ENCODE measurements at regions not wholly inside any gene's neighbourhood (a gene's known extent, or its start where the extent isn't known, plus 50 kb on each side); places are given as distances from the start of the nearest gene placed in this dataset.

- Histone ChIP-seq H3K4me1 (ENCODE audit: control insufficient read depth in 3 of 3, insufficient read depth in 3 of 3, low read length in 3 of 3) (no peaks in the 10 kb centered on the region), H3K27ac (ENCODE audit: low read depth, low read length) (no peak overlapping the region), H3K9ac (ENCODE audit: low read depth in 1 of 3, low read length in 3 of 3) (no peak overlapping the region), H3K9me3 (ENCODE audit: control insufficient read depth in 3 of 3, low read length in 3 of 3) (no peaks in the 10 kb centered on the region), H3K4me3 (ENCODE audit: low read length in 3 of 3) (no peak overlapping the region), H3K27me3 (ENCODE audit: control insufficient read depth in 3 of 3, insufficient read depth in 3 of 3, low read length in 3 of 3) (no peaks in the 10 kb centered on the region), H3K36me3 (ENCODE audit: control insufficient read depth in 3 of 3, insufficient read depth in 3 of 3, low read length in 3 of 3) (no peaks in the 10 kb centered on the region)
These were observed 1947.1 kb downstream of the OLFM4 start for GRCh38 chr13:54975676-54976075.

GRCh38 chr13:54980651-54981050 is 1952.0 kb downstream of the OLFM4 start:
- H3K4me1 ChIP-seq (ENCODE audit: control insufficient read depth in 3 of 3, insufficient read depth in 3 of 3, low read length in 3 of 3), result no peaks in the 10 kb centered on the region
- no peak overlapping the region for H3K4me3 ChIP-seq (ENCODE audit: low read length in 3 of 3)
- no peaks in the 10 kb centered on the region for H3K9me3 ChIP-seq (ENCODE audit: control insufficient read depth in 3 of 3, low read length in 3 of 3)
- no peak overlapping the region for H3K9ac ChIP-seq (ENCODE audit: low read depth in 1 of 3, low read length in 3 of 3)
- H3K27me3 ChIP-seq (ENCODE audit: control insufficient read depth in 3 of 3, insufficient read depth in 3 of 3, low read length in 3 of 3), result no peaks in the 10 kb centered on the region
- no peaks in the 10 kb centered on the region for H3K36me3 ChIP-seq (ENCODE audit: control insufficient read depth in 3 of 3, insufficient read depth in 3 of 3, low read length in 3 of 3)
- H3K27ac ChIP-seq (ENCODE audit: low read depth, low read length), result no peak overlapping the region

DNA sequence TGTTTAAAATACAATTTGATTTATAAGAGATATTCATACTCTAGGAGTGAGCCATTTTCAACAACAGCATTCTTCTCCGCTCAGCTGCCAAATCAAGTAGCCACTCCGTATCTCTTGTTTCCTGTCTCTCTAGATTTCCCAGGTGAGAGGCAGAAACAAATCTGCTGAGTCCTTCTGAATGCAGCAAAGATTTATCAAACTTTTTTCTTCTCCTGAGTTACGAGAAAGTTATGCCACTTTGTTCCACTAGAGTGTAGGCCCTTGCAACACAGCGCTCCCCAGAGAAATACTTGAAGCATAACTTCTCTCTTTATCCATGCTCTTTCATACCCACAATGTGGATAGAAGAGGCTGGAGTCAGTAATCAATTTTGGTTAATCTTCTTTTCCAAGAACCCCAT is 1960.8 kb downstream of the OLFM4 start:
- no peaks in the 10 kb centered on the region for H3K36me3 ChIP-seq (ENCODE audit: control insufficient read depth in 3 of 3, insufficient read depth in 3 of 3, low read length in 3 of 3)
- H3K9ac ChIP-seq (ENCODE audit: low read depth in 1 of 3, low read length in 3 of 3), result no peak overlapping the region
- H3K9me3 ChIP-seq (ENCODE audit: control insufficient read depth in 3 of 3, low read length in 3 of 3), result no peaks in the 10 kb centered on the region
- no peak overlapping the region for H3K4me3 ChIP-seq (ENCODE audit: low read length in 3 of 3)
- no peaks in the 10 kb centered on the region for H3K27me3 ChIP-seq (ENCODE audit: control insufficient read depth in 3 of 3, insufficient read depth in 3 of 3, low read length in 3 of 3)
- no peaks in the 10 kb centered on the region for H3K4me1 ChIP-seq (ENCODE audit: control insufficient read depth in 3 of 3, insufficient read depth in 3 of 3, low read length in 3 of 3)
- no peak overlapping the region for H3K27ac ChIP-seq (ENCODE audit: low read depth, low read length)

- Histone ChIP-seq H3K9ac (ENCODE audit: low read depth in 1 of 3, low read length in 3 of 3) (no peak overlapping the region), H3K4me3 (ENCODE audit: low read length in 3 of 3) (no peak overlapping the region), H3K27ac (ENCODE audit: low read depth, low read length) (no peak overlapping the region), H3K9me3 (ENCODE audit: control insufficient read depth in 3 of 3, low read length in 3 of 3) (no peaks in the 10 kb centered on the region), H3K4me1 (ENCODE audit: control insufficient read depth in 3 of 3, insufficient read depth in 3 of 3, low read length in 3 of 3) (no peaks in the 10 kb centered on the region), H3K36me3 (ENCODE audit: control insufficient read depth in 3 of 3, insufficient read depth in 3 of 3, low read length in 3 of 3) (no peaks in the 10 kb centered on the region), H3K27me3 (ENCODE audit: control insufficient read depth in 3 of 3, insufficient read depth in 3 of 3, low read length in 3 of 3) (no peaks in the 10 kb centered on the region)
These were observed 1970.8 kb downstream of the OLFM4 start for GRCh38 chr13:54999399-54999907.

DNA sequence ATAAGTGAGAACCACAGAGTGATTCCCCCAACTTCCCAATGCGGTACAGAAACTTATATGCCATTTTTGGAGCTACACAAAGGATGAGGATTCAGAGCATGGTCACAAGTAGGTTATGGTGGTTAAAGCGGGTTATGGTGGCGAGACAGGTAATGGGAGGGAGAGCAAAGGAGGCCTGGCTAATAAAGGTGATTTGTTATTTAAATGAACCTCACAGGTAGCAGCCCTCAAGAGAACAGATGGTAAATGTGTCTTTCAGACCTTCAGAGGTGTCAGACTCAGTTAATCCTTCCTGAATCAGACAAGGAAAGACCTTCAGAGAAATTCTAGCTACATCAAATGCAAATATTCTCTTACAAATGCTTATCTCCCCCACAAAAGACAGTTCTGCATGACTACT is 1971.4 kb downstream of the OLFM4 start:
- Histone ChIP-seq H3K27ac (ENCODE audit: low read depth, low read length) (no peak overlapping the region), H3K27me3 (ENCODE audit: control insufficient read depth in 3 of 3, insufficient read depth in 3 of 3, low read length in 3 of 3) (no peaks in the 10 kb centered on the region), H3K9ac (ENCODE audit: low read depth in 1 of 3, low read length in 3 of 3) (no peak overlapping the region)

GRCh38 chr13:55000844-55001243 is 1972.2 kb downstream of the OLFM4 start:
- Histone ChIP-seq H3K4me1 (ENCODE audit: control insufficient read depth in 3 of 3, insufficient read depth in 3 of 3, low read length in 3 of 3) (no peaks in the 10 kb centered on the region), H3K9me3 (ENCODE audit: control insufficient read depth in 3 of 3, low read length in 3 of 3) (no peaks in the 10 kb centered on the region), H3K36me3 (ENCODE audit: control insufficient read depth in 3 of 3, insufficient read depth in 3 of 3, low read length in 3 of 3) (no peaks in the 10 kb centered on the region), H3K27ac (ENCODE audit: low read depth, low read length) (no peak overlapping the region), H3K27me3 (ENCODE audit: control insufficient read depth in 3 of 3, insufficient read depth in 3 of 3, low read length in 3 of 3) (no peaks in the 10 kb centered on the region), H3K4me3 (ENCODE audit: low read length in 3 of 3) (no peak overlapping the region), H3K9ac (ENCODE audit: low read depth in 1 of 3, low read length in 3 of 3) (no peak overlapping the region)

More for the DNA sequence above, 1971.4 kb downstream of the OLFM4 start:
- Histone ChIP-seq H3K36me3 (ENCODE audit: control insufficient read depth in 3 of 3, insufficient read depth in 3 of 3, low read length in 3 of 3) (no peaks in the 10 kb centered on the region), H3K9me3 (ENCODE audit: control insufficient read depth in 3 of 3, low read length in 3 of 3) (no peaks in the 10 kb centered on the region), H3K4me1 (ENCODE audit: control insufficient read depth in 3 of 3, insufficient read depth in 3 of 3, low read length in 3 of 3) (no peaks in the 10 kb centered on the region), H3K4me3 (ENCODE audit: low read length in 3 of 3) (no peak overlapping the region)

DNA sequence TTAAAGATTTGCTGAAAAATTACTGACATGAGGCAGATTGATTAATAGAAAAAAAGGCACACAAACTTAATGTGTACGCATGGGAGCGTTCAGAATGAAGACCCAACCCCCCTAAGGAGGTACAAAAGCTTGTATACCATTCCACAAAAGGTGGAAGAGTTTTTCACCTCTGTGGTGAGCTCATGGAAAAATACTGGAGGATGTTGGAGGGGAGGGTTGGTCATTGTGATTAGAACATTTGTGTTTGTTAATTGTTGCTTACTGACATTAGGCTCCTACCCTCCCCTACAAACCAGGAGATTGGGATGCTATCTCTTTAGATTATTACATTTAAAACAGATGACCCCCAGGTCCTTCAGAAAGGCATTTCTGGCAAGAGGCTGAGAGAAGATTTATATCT is 1973.3 kb downstream of the OLFM4 start:
- no peak overlapping the region for H3K27ac ChIP-seq (ENCODE audit: low read depth, low read length)
- no peak overlapping the region for H3K4me3 ChIP-seq (ENCODE audit: low read length in 3 of 3)
- H3K36me3 ChIP-seq (ENCODE audit: control insufficient read depth in 3 of 3, insufficient read depth in 3 of 3, low read length in 3 of 3), result no peaks in the 10 kb centered on the region
- no peak overlapping the region for H3K9ac ChIP-seq (ENCODE audit: low read depth in 1 of 3, low read length in 3 of 3)
- no peaks in the 10 kb centered on the region for H3K9me3 ChIP-seq (ENCODE audit: control insufficient read depth in 3 of 3, low read length in 3 of 3)
- no peaks in the 10 kb centered on the region for H3K27me3 ChIP-seq (ENCODE audit: control insufficient read depth in 3 of 3, insufficient read depth in 3 of 3, low read length in 3 of 3)
- no peaks in the 10 kb centered on the region for H3K4me1 ChIP-seq (ENCODE audit: control insufficient read depth in 3 of 3, insufficient read depth in 3 of 3, low read length in 3 of 3)

DNA sequence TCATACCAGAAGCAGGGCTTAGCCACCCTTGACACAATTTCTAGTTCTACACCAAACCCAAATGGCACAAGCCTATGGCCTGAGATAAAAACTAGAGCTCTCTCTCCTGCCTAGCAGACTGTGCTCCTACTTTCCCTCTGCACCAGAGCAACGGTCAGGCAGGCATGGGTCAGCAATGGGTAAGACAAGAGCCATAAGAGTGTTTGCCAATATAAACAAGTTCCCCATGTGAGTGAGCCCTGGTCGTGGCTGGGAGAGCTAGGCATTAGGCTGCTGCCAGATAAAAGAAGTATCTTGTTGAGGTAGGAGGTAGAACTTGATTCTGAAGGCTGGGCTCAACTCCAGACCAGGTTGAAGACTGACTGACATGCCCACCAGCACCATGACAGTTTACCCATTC is 1979.1 kb downstream of the OLFM4 start:
- Histone ChIP-seq H3K4me1 (ENCODE audit: control insufficient read depth in 3 of 3, insufficient read depth in 3 of 3, low read length in 3 of 3) (no peaks in the 10 kb centered on the region), H3K9me3 (ENCODE audit: control insufficient read depth in 3 of 3, low read length in 3 of 3) (no peaks in the 10 kb centered on the region), H3K4me3 (ENCODE audit: low read length in 3 of 3) (no peak overlapping the region), H3K27me3 (ENCODE audit: control insufficient read depth in 3 of 3, insufficient read depth in 3 of 3, low read length in 3 of 3) (no peaks in the 10 kb centered on the region), H3K9ac (ENCODE audit: low read depth in 1 of 3, low read length in 3 of 3) (no peak overlapping the region), H3K27ac (ENCODE audit: low read depth, low read length) (no peak overlapping the region), H3K36me3 (ENCODE audit: control insufficient read depth in 3 of 3, insufficient read depth in 3 of 3, low read length in 3 of 3) (no peaks in the 10 kb centered on the region)

- H3K27me3 ChIP-seq (ENCODE audit: control insufficient read depth in 3 of 3, insufficient read depth in 3 of 3, low read length in 3 of 3), result no peaks in the 10 kb centered on the region
- no peaks in the 10 kb centered on the region for H3K9me3 ChIP-seq (ENCODE audit: control insufficient read depth in 3 of 3, low read length in 3 of 3)
- H3K4me3 ChIP-seq (ENCODE audit: low read length in 3 of 3), result no peak overlapping the region
These were observed 1984.4 kb downstream of the OLFM4 start for GRCh38 chr13:55013051-55013450.

DNA sequence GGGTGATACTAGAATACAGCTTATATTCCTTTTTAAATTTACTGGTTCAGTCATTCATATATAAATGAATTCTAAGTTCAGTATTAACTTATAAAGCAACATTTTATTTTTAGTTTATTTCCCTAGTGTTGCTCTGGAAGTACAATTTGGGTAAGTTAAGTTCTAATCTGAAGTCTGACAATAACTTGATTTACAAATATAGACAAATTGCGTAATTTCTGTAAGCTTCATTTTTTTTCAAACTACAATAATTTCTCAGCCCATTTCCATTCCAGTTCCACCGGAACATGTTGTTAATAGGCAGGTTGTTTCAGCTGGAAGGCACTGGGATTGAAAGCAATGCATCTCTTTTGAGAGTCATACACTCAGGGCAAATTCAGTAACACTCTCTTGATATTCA is 2000.7 kb downstream of the OLFM4 start:
- Histone ChIP-seq H3K27me3 (ENCODE audit: control insufficient read depth in 3 of 3, insufficient read depth in 3 of 3, low read length in 3 of 3) (no peaks in the 10 kb centered on the region), H3K4me3 (ENCODE audit: low read length in 3 of 3) (no peak overlapping the region), H3K9ac (ENCODE audit: low read depth in 1 of 3, low read length in 3 of 3) (no peak overlapping the region), H3K36me3 (ENCODE audit: control insufficient read depth in 3 of 3, insufficient read depth in 3 of 3, low read length in 3 of 3) (no peaks in the 10 kb centered on the region), H3K4me1 (ENCODE audit: control insufficient read depth in 3 of 3, insufficient read depth in 3 of 3, low read length in 3 of 3) (no peaks in the 10 kb centered on the region), H3K9me3 (ENCODE audit: control insufficient read depth in 3 of 3, low read length in 3 of 3) (no peaks in the 10 kb centered on the region), H3K27ac (ENCODE audit: low read depth, low read length) (no peak overlapping the region)

More at GRCh38 chr13:55013051-55013450, 1984.4 kb downstream of the OLFM4 start:
- no peaks in the 10 kb centered on the region for H3K36me3 ChIP-seq (ENCODE audit: control insufficient read depth in 3 of 3, insufficient read depth in 3 of 3, low read length in 3 of 3)
- no peaks in the 10 kb centered on the region for H3K4me1 ChIP-seq (ENCODE audit: control insufficient read depth in 3 of 3, insufficient read depth in 3 of 3, low read length in 3 of 3)
- H3K9ac ChIP-seq (ENCODE audit: low read depth in 1 of 3, low read length in 3 of 3), result no peak overlapping the region
- H3K27ac ChIP-seq (ENCODE audit: low read depth, low read length), result no peak overlapping the region

- H3K27ac ChIP-seq (ENCODE audit: low read depth, low read length), result no peak overlapping the region
- no peaks in the 10 kb centered on the region for H3K9me3 ChIP-seq (ENCODE audit: control insufficient read depth in 3 of 3, low read length in 3 of 3)
- H3K27me3 ChIP-seq (ENCODE audit: control insufficient read depth in 3 of 3, insufficient read depth in 3 of 3, low read length in 3 of 3), result no peaks in the 10 kb centered on the region
- H3K4me3 ChIP-seq (ENCODE audit: low read length in 3 of 3), result no peak overlapping the region
- no peaks in the 10 kb centered on the region for H3K36me3 ChIP-seq (ENCODE audit: control insufficient read depth in 3 of 3, insufficient read depth in 3 of 3, low read length in 3 of 3)
- no peaks in the 10 kb centered on the region for H3K4me1 ChIP-seq (ENCODE audit: control insufficient read depth in 3 of 3, insufficient read depth in 3 of 3, low read length in 3 of 3)
- H3K9ac ChIP-seq (ENCODE audit: low read depth in 1 of 3, low read length in 3 of 3), result no peak overlapping the region
These were observed 2009.6 kb downstream of the OLFM4 start for GRCh38 chr13:55038230-55038629.

Data from skeletal muscle tissue (tissue), 3 donors.